Choroid plexus epithelial cell (primary cell): ENCODE measurements at regions not wholly inside any gene's neighbourhood (a gene's known extent, or its start where the extent isn't known, plus 50 kb on each side); places are given as distances from the start of the nearest gene placed in this dataset.

ENCODE experiments used
- DNase-seq: peaks from one replicate; pipeline ENCODE4 v3.0.0-alpha.2; 2010; ENCODE audit warnings: low read depth
- H3K4me3 ChIP-seq: 2 replicates; pipeline ENCODE4 v1.5.1; 2011; ENCODE audit warnings: low read depth, mild to moderate bottlenecking, control low read depth, low read length, moderate library complexity
- CTCF ChIP-seq: conservative IDR thresholded peaks from 2 replicates; pipeline ENCODE4 v1.5.1; 2011; ENCODE audit warnings: low read depth, mild to moderate bottlenecking, control low read depth, inconsistent platforms, low read length, moderate library complexity

- no peak overlapping the region for H3K4me3 ChIP-seq
- no peak for DNase-seq
- no peak for TF ChIP-seq CTCF
These were observed 76.4 kb upstream of the BCL11A start for GRCh38 chr2:60629801-60630385.

- no peak for DNase-seq
These were observed 80.2 kb upstream of the BCL11A start for GRCh38 chr2:60633615-60634014.

GRCh38 chr2:60634438-60634837, 81.0 kb upstream of the BCL11A start:
- DNase-seq: no peak
- no peak overlapping the region for H3K4me3 ChIP-seq
- TF ChIP-seq CTCF: no peak

More at GRCh38 chr2:60633615-60634014, 80.2 kb upstream of the BCL11A start:
- no peak overlapping the region for H3K4me3 ChIP-seq
- no peak for TF ChIP-seq CTCF

GRCh38 chr2:60641811-60642788, 88.6 kb upstream of the BCL11A start:
- no peak overlapping the region for H3K4me3 ChIP-seq
- DNase-seq: peak; percentile 76
- TF ChIP-seq CTCF: peak; percentile 76

- no peak for DNase-seq
- no peak overlapping the region for H3K4me3 ChIP-seq
- no peak for TF ChIP-seq CTCF
These were observed 90.3 kb upstream of the BCL11A start for GRCh38 chr2:60643747-60644146.

- H3K4me3 ChIP-seq: no peak overlapping the region
- no peak for DNase-seq
- no peak for TF ChIP-seq CTCF
These were observed 91.5 kb upstream of the BCL11A start for GRCh38 chr2:60644951-60645350.
